ENCODE measurements at regions not wholly inside any gene's neighbourhood (a gene's known extent, or its start where the extent isn't known, plus 50 kb on each side); places are given as distances from the start of the nearest gene placed in this dataset.
A peak's percentile ranks its signal among the peaks of the same experiment; 100 is the strongest.

DNA sequence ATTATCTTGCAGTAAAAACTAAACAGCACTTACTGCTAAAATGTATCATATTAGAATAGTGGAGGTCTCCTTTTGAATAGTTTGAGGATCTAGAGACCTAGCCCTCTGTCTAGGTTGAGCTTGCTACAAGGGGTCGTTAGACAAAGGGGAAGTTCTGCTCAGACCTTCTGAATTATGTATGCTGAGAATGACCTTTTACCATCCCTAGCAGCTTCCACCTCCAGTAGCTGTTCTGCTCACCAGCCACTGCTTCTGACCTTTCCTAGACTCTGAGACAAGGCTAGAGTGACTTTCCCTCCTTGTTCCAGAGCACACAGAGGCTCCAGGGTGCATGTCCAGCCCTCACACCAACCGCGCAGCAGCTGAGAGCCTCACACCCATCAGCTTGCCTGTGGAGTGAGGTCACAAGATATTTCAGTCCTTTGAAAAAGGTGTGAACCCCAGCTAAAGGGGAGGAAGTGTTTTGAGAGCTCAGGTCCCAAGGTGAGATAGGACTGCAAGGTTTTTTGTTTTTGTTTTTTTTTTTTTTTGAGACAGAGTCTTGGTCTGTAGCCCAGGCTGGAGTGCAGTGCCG lies 289.3 kb upstream of the TNP1 start:
- TF ChIP-seq, protein P1, sequence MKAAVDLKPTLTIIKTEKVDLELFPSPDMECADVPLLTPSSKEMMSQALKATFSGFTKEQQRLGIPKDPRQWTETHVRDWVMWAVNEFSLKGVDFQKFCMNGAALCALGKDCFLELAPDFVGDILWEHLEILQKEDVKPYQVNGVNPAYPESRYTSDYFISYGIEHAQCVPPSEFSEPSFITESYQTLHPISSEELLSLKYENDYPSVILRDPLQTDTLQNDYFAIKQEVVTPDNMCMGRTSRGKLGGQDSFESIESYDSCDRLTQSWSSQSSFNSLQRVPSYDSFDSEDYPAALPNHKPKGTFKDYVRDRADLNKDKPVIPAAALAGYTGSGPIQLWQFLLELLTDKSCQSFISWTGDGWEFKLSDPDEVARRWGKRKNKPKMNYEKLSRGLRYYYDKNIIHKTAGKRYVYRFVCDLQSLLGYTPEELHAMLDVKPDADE (IDR thresholded peaks at IDR 0.05) = no peak
- TF ChIP-seq ZNF114 (CRISPR knock-in tag; IDR thresholded peaks at IDR 0.05) = no peak
- TF ChIP-seq, protein P2, sequence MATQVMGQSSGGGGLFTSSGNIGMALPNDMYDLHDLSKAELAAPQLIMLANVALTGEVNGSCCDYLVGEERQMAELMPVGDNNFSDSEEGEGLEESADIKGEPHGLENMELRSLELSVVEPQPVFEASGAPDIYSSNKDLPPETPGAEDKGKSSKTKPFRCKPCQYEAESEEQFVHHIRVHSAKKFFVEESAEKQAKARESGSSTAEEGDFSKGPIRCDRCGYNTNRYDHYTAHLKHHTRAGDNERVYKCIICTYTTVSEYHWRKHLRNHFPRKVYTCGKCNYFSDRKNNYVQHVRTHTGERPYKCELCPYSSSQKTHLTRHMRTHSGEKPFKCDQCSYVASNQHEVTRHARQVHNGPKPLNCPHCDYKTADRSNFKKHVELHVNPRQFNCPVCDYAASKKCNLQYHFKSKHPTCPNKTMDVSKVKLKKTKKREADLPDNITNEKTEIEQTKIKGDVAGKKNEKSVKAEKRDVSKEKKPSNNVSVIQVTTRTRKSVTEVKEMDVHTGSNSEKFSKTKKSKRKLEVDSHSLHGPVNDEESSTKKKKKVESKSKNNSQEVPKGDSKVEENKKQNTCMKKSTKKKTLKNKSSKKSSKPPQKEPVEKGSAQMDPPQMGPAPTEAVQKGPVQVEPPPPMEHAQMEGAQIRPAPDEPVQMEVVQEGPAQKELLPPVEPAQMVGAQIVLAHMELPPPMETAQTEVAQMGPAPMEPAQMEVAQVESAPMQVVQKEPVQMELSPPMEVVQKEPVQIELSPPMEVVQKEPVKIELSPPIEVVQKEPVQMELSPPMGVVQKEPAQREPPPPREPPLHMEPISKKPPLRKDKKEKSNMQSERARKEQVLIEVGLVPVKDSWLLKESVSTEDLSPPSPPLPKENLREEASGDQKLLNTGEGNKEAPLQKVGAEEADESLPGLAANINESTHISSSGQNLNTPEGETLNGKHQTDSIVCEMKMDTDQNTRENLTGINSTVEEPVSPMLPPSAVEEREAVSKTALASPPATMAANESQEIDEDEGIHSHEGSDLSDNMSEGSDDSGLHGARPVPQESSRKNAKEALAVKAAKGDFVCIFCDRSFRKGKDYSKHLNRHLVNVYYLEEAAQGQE (IDR thresholded peaks at IDR 0.05; ENCODE audit: unreplicated experiment) = no peak
- TF ChIP-seq, protein P3, sequence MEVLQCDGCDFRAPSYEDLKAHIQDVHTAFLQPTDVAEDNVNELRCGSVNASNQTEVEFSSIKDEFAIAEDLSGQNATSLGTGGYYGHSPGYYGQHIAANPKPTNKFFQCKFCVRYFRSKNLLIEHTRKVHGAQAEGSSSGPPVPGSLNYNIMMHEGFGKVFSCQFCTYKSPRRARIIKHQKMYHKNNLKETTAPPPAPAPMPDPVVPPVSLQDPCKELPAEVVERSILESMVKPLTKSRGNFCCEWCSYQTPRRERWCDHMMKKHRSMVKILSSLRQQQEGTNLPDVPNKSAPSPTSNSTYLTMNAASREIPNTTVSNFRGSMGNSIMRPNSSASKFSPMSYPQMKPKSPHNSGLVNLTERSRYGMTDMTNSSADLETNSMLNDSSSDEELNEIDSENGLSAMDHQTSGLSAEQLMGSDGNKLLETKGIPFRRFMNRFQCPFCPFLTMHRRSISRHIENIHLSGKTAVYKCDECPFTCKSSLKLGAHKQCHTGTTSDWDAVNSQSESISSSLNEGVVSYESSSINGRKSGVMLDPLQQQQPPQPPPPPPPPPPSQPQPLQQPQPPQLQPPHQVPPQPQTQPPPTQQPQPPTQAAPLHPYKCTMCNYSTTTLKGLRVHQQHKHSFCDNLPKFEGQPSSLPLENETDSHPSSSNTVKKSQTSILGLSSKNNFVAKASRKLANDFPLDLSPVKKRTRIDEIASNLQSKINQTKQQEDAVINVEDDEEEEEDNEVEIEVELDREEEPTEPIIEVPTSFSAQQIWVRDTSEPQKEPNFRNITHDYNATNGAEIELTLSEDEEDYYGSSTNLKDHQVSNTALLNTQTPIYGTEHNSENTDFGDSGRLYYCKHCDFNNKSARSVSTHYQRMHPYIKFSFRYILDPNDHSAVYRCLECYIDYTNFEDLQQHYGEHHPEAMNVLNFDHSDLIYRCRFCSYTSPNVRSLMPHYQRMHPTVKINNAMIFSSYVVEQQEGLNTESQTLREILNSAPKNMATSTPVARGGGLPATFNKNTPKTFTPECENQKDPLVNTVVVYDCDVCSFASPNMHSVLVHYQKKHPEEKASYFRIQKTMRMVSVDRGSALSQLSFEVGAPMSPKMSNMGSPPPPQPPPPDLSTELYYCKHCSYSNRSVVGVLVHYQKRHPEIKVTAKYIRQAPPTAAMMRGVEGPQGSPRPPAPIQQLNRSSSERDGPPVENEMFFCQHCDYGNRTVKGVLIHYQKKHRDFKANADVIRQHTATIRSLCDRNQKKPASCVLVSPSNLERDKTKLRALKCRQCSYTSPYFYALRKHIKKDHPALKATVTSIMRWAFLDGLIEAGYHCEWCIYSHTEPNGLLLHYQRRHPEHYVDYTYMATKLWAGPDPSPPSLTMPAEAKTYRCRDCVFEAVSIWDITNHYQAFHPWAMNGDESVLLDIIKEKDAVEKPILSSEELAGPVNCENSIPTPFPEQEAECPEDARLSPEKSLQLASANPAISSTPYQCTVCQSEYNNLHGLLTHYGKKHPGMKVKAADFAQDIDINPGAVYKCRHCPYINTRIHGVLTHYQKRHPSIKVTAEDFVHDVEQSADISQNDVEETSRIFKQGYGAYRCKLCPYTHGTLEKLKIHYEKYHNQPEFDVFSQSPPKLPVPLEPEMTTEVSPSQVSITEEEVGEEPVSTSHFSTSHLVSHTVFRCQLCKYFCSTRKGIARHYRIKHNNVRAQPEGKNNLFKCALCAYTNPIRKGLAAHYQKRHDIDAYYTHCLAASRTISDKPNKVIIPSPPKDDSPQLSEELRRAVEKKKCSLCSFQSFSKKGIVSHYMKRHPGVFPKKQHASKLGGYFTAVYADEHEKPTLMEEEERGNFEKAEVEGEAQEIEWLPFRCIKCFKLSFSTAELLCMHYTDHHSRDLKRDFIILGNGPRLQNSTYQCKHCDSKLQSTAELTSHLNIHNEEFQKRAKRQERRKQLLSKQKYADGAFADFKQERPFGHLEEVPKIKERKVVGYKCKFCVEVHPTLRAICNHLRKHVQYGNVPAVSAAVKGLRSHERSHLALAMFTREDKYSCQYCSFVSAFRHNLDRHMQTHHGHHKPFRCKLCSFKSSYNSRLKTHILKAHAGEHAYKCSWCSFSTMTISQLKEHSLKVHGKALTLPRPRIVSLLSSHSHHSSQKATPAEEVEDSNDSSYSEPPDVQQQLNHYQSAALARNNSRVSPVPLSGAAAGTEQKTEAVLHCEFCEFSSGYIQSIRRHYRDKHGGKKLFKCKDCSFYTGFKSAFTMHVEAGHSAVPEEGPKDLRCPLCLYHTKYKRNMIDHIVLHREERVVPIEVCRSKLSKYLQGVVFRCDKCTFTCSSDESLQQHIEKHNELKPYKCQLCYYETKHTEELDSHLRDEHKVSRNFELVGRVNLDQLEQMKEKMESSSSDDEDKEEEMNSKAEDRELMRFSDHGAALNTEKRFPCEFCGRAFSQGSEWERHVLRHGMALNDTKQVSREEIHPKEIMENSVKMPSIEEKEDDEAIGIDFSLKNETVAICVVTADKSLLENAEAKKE (CRISPR knock-in tag; IDR thresholded peaks at IDR 0.05) = no peak
- no peak for TF ChIP-seq CREB1 (CRISPR knock-in tag; IDR thresholded peaks at IDR 0.05; ENCODE audit: low read depth)
- TF ChIP-seq JUNB (IDR thresholded peaks at IDR 0.05; ENCODE audit: unreplicated experiment) = no peak
- no peak for ATAC-seq
- H3K36me3 Mint-ChIP-seq (ENCODE audit: low read depth) = no peaks in the 10 kb centered on the region

More for the DNA sequence above, 289.3 kb upstream of the TNP1 start:
- Histone ChIP-seq H3F3A (replicated peaks; ENCODE audit: low read depth) (no peaks in the 10 kb centered on the region), H3K9me2 (ENCODE audit: insufficient read depth) (no peaks in the 10 kb centered on the region; the same call in 1 of the 2 replicates), H2AFZ (peak overlapping the region; percentile 52), H3K79me2 (replicated peaks; ENCODE audit: insufficient read depth) (no peaks in the 10 kb centered on the region), H3K27ac (ENCODE audit: low read depth) (no peak overlapping the region), H3K4me3 (no peak overlapping the region), H3K4me1 (ENCODE audit: insufficient read depth) (no peaks in the 10 kb centered on the region), H3K36me3 (ENCODE audit: insufficient read depth) (no peaks in the 10 kb centered on the region), H4K20me1 (replicated peaks; ENCODE audit: insufficient read depth) (no peaks in the 10 kb centered on the region), H3K4me2 (no peak overlapping the region), H3K27me3 (ENCODE audit: insufficient read depth) (no peaks in the 10 kb centered on the region)
- no peak for DNase-seq (ENCODE audit: low spot score)
- H3K27me3 Mint-ChIP-seq (ENCODE audit: insufficient read depth, low read depth, poor library complexity) = peaks cover 2% of the 10 kb centered on the region
- no peaks in the 10 kb centered on the region for H3K4me1 Mint-ChIP-seq
- no peak overlapping the region for H3K27ac Mint-ChIP-seq
- no peaks in the 10 kb centered on the region; the same call in 2 of the 3 replicates for H3K9me3 Mint-ChIP-seq
- H3K4me3 Mint-ChIP-seq = no peak overlapping the region
